Type B pancreatic cell (in vitro differentiated cells): ENCODE measurements at regions not wholly inside any gene's neighbourhood (a gene's known extent, or its start where the extent isn't known, plus 50 kb on each side); places are given as distances from the start of the nearest gene placed in this dataset.

Experiments used
- DNase-seq: peaks from one replicate; pipeline ENCODE4 v3.0.0; 2021; ENCODE audit warnings: mixed read lengths; ENCODE audit not compliant: unreplicated experiment; ENCODE audit errors: extremely low spot score
- H3K27ac Mint-ChIP-seq: 2 replicates; pipeline ENCODE4 v1.8.0; 2021; ENCODE audit warnings: mild to moderate bottlenecking, mixed read lengths
- H3K27me3 Mint-ChIP-seq: 2 replicates; pipeline ENCODE4 v1.8.0; 2021; ENCODE audit warnings: mixed read lengths
- H3K36me3 Mint-ChIP-seq: 2 replicates; pipeline ENCODE4 v1.8.0; 2021; ENCODE audit warnings: mixed read lengths
- H3K4me1 Mint-ChIP-seq: one replicate; pipeline ENCODE4 v1.8.0; 2021; ENCODE audit warnings: mixed read lengths; ENCODE audit not compliant: unreplicated experiment
- H3K4me3 Mint-ChIP-seq: 2 replicates; pipeline ENCODE4 v1.8.0; 2021; ENCODE audit warnings: mild to moderate bottlenecking, mixed read lengths
- H3K9me3 Mint-ChIP-seq: 2 replicates; pipeline ENCODE4 v1.8.0; 2021; ENCODE audit warnings: mixed read lengths
- TF ChIP-seq, protein P1 (sequence below): fragments of 200-600 bp; sonication (generic); conservative IDR thresholded peaks from 2 replicates; pipeline ENCODE4 v1.5.0; 2021; ENCODE audit warnings: antibody characterized with exemption, mild to moderate bottlenecking

GRCh38 chr7:152571068-152571467, 104.9 kb downstream of the XRCC2 start:
- H3K4me1 Mint-ChIP-seq, result peaks cover 13% of the 10 kb centered on the region
- H3K36me3 Mint-ChIP-seq, result no peaks in the 10 kb centered on the region
- H3K4me3 Mint-ChIP-seq, result no peak overlapping the region
- TF ChIP-seq, protein P1, sequence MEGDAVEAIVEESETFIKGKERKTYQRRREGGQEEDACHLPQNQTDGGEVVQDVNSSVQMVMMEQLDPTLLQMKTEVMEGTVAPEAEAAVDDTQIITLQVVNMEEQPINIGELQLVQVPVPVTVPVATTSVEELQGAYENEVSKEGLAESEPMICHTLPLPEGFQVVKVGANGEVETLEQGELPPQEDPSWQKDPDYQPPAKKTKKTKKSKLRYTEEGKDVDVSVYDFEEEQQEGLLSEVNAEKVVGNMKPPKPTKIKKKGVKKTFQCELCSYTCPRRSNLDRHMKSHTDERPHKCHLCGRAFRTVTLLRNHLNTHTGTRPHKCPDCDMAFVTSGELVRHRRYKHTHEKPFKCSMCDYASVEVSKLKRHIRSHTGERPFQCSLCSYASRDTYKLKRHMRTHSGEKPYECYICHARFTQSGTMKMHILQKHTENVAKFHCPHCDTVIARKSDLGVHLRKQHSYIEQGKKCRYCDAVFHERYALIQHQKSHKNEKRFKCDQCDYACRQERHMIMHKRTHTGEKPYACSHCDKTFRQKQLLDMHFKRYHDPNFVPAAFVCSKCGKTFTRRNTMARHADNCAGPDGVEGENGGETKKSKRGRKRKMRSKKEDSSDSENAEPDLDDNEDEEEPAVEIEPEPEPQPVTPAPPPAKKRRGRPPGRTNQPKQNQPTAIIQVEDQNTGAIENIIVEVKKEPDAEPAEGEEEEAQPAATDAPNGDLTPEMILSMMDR, result no peak
- no peak for DNase-seq
- no peaks in the 10 kb centered on the region for H3K9me3 Mint-ChIP-seq
- no peaks in the 10 kb centered on the region for H3K27me3 Mint-ChIP-seq
- no peak overlapping the region for H3K27ac Mint-ChIP-seq

- TF ChIP-seq, protein P1, result no peak
- DNase-seq, result no peak
- H3K4me1 Mint-ChIP-seq, result no peaks in the 10 kb centered on the region
- H3K36me3 Mint-ChIP-seq, result no peaks in the 10 kb centered on the region
- H3K27me3 Mint-ChIP-seq, result peaks cover 4% of the 10 kb centered on the region
- H3K9me3 Mint-ChIP-seq, result no peaks in the 10 kb centered on the region
- H3K27ac Mint-ChIP-seq, result no peak overlapping the region
- H3K4me3 Mint-ChIP-seq, result no peak overlapping the region
Observed at GRCh38 chr7:152568972-152569371, 107.0 kb downstream of the XRCC2 start.

DNA sequence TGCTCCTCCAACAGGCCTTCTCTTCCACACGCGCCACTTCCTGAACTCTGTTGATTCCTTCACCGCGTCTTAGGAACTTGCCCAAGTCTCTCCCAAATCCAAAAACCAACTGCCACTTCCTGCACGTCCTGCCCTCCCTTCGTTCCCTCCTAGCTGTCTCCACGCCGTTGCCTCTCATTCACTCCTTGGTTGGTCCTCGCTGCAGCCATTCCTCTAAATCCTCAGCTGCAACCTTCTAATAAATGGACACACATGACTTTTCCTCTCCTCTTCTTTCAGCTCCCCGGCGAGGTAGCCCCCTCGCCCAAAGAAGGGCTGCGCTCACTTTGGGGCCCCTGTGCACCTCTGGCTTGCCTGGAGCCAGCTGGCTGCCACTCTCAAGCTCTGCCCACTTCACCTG, 110.2 kb downstream of the XRCC2 start:
- Mint-ChIP-seq H3K36me3 (no peaks in the 10 kb centered on the region), H3K27ac (no peak overlapping the region), H3K4me1 (no peaks in the 10 kb centered on the region), H3K9me3 (no peaks in the 10 kb centered on the region), H3K27me3 (peaks cover 4% of the 10 kb centered on the region), H3K4me3 (no peak overlapping the region)
- no peak for DNase-seq
- TF ChIP-seq, protein P1, result no peak

- peaks cover 4% of the 10 kb centered on the region for H3K27me3 Mint-ChIP-seq
- no peaks in the 10 kb centered on the region for H3K36me3 Mint-ChIP-seq
- TF ChIP-seq, protein P1, result no peak
- H3K27ac Mint-ChIP-seq, result no peak overlapping the region
- no peaks in the 10 kb centered on the region for H3K4me1 Mint-ChIP-seq
- H3K9me3 Mint-ChIP-seq, result no peaks in the 10 kb centered on the region
- no peak overlapping the region for H3K4me3 Mint-ChIP-seq
- no peak for DNase-seq
Observed at GRCh38 chr7:152564656-152565250, 111.2 kb downstream of the XRCC2 start.

- H3K27ac Mint-ChIP-seq, result no peak overlapping the region
- TF ChIP-seq, protein P1, result no peak
- no peak for DNase-seq
- H3K36me3 Mint-ChIP-seq, result no peaks in the 10 kb centered on the region
- no peaks in the 10 kb centered on the region for H3K9me3 Mint-ChIP-seq
- H3K4me1 Mint-ChIP-seq, result no peaks in the 10 kb centered on the region
- H3K4me3 Mint-ChIP-seq, result no peak overlapping the region
- H3K27me3 Mint-ChIP-seq, result no peaks in the 10 kb centered on the region
Observed at GRCh38 chr7:152556013-152556755, 119.8 kb downstream of the XRCC2 start.
